Panc1 (cell line): ENCODE measurements at regions not wholly inside any gene's neighbourhood (a gene's known extent, or its start where the extent isn't known, plus 50 kb on each side); places are given as distances from the start of the nearest gene placed in this dataset.

Experiments used
- ATAC-seq: fragments of 200-7000 bp; cut with Tn5 transposase; 2 replicates; pipeline ENCODE4 v1.9.1; 2020; ENCODE audit warnings: mild to moderate bottlenecking, moderate library complexity
- BruUV-seq: library from RNA; stranded (reverse); fragments of 400-500 nt; replicated peaks from 2 replicates; lab custom pipeline; 2021; lab: Mats Ljungman, UMichigan
- CTCF ChIA-PET: fragments of 300-600 bp; sonication (Branson Sonifier 250); formaldehyde crosslinking; loops from one replicate; lab custom pipeline; 2022; ENCODE audit warnings: antibody characterized with exemption; lab: Charles Lee
- POLR2A ChIA-PET: fragments of 300-600 bp; sonication (Branson Sonifier 250); formaldehyde crosslinking; loops from one replicate; lab custom pipeline; 2022; ENCODE audit warnings: antibody characterized with exemption; lab: Charles Lee
- DNase-seq: peaks from one replicate; pipeline ENCODE4 v3.0.0-alpha.2; 2010; ENCODE audit warnings: low read depth, low spot score
- H3K27ac ChIP-seq: 2 replicates; pipeline ENCODE4 v1.5.1; 2011; ENCODE audit warnings: mild to moderate bottlenecking, low read length, inconsistent platforms
- H3K27me3 ChIP-seq: fragments of 200-500 bp; sonication (Bioruptor generic); 2 replicates; pipeline ENCODE4 v1.6.0; 2014; ENCODE audit warnings: low read length, inconsistent platforms; ENCODE audit not compliant: control insufficient read depth, insufficient read depth
- H3K36me3 ChIP-seq: fragments of 200-500 bp; sonication (Bioruptor generic); 2 replicates; pipeline ENCODE4 v1.5.1; 2014; ENCODE audit warnings: inconsistent platforms, mild to moderate bottlenecking, low read length, moderate library complexity; ENCODE audit not compliant: control insufficient read depth, insufficient read depth
- H3K4me1 ChIP-seq: 2 replicates; pipeline ENCODE4 v1.5.1; 2011; ENCODE audit warnings: inconsistent platforms, mild to moderate bottlenecking, low read length, moderate library complexity; ENCODE audit not compliant: control insufficient read depth, insufficient read depth
- H3K4me3 ChIP-seq, 2 experiments: 2 replicates each; pipeline ENCODE4 v1.5.1; 2011 to 2012; ENCODE audit warnings: low read depth in 2 of 2, low read length in 2 of 2, mild to moderate bottlenecking in 2 of 2, inconsistent platforms in 1 of 2, moderate library complexity in 1 of 2
- H3K9me3 ChIP-seq: fragments of 200-500 bp; sonication (Bioruptor generic); 2 replicates; pipeline ENCODE4 v1.5.1; 2014; ENCODE audit warnings: low read depth, mild to moderate bottlenecking, inconsistent platforms, low read length, moderate library complexity; ENCODE audit not compliant: control insufficient read depth, insufficient read depth
- POLR2AphosphoS5 ChIP-seq: IDR thresholded peaks from 2 replicates; pipeline ENCODE4 v1.6.1; 2012; ENCODE audit warnings: mild to moderate bottlenecking, low read depth, low read length, moderate library complexity
- SIN3A ChIP-seq: IDR thresholded peaks from 2 replicates; pipeline ENCODE4 v1.6.1; 2012; ENCODE audit warnings: low read depth, mild to moderate bottlenecking, low read length, moderate library complexity, borderline replicate concordance; ENCODE audit not compliant: insufficient read depth
- TCF7L2 ChIP-seq: IDR thresholded peaks from 2 replicates; pipeline ENCODE4 v1.6.1; 2011; ENCODE audit warnings: mild to moderate bottlenecking, low read depth, low read length, inconsistent platforms
- in situ Hi-C: cut with HindIII; loops from 2 replicates; pipeline ENCODE4 v1.10.0; 2016; ENCODE audit warnings: low sequenced_read_pairs, low pct_unique_long_range_greater_than_20kb
- intact Hi-C: fragments of 100-400 bp; cut with micrococcal nuclease; formaldehyde crosslinking; loops from one replicate; pipeline ENCODE4 v1.10.0; 2022; ENCODE audit not compliant: unreplicated experiment
- TF ChIP-seq, protein P1 (sequence below), 2 experiments: IDR thresholded peaks; 2 replicates each; pipeline ENCODE4 v1.6.1; 2011 to 2012; ENCODE audit warnings: low read depth in 2 of 2, control low read depth in 1 of 2, low read length in 1 of 2, mild to moderate bottlenecking in 1 of 2, moderate library complexity in 1 of 2; ENCODE audit not compliant: insufficient read depth in 1 of 2
- TF ChIP-seq, protein P2 (sequence below): fragments of 450-650 bp; IDR thresholded peaks from 2 replicates; pipeline ENCODE4 v1.5.1; 2017; ENCODE audit warnings: mild to moderate bottlenecking

DNA sequence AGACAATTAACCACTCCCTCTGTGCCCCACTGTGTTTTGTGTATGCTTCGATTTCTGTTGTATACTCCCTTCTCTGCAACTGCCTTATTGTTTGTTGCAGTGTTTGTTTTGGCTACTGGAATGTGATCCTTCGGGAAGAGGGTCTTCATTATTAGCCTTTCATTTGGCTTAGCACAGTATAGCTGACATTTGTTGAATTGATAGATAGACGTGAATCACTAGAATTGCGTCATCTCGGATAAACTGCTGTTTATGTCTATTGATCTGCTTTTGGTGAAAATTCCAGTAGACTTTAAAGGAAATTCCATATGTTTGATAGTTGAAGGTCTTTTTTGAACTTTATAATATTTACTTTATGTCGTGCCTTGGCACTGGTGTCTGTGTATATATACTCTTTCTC lies 189.9 kb upstream of the EYA4 start:
- ATAC-seq (no peak), DNase-seq (no peak)
- no peak overlapping the region for H3K27ac ChIP-seq
- no peak overlapping the region for H3K4me3 ChIP-seq
- TF ChIP-seq, protein P1, sequence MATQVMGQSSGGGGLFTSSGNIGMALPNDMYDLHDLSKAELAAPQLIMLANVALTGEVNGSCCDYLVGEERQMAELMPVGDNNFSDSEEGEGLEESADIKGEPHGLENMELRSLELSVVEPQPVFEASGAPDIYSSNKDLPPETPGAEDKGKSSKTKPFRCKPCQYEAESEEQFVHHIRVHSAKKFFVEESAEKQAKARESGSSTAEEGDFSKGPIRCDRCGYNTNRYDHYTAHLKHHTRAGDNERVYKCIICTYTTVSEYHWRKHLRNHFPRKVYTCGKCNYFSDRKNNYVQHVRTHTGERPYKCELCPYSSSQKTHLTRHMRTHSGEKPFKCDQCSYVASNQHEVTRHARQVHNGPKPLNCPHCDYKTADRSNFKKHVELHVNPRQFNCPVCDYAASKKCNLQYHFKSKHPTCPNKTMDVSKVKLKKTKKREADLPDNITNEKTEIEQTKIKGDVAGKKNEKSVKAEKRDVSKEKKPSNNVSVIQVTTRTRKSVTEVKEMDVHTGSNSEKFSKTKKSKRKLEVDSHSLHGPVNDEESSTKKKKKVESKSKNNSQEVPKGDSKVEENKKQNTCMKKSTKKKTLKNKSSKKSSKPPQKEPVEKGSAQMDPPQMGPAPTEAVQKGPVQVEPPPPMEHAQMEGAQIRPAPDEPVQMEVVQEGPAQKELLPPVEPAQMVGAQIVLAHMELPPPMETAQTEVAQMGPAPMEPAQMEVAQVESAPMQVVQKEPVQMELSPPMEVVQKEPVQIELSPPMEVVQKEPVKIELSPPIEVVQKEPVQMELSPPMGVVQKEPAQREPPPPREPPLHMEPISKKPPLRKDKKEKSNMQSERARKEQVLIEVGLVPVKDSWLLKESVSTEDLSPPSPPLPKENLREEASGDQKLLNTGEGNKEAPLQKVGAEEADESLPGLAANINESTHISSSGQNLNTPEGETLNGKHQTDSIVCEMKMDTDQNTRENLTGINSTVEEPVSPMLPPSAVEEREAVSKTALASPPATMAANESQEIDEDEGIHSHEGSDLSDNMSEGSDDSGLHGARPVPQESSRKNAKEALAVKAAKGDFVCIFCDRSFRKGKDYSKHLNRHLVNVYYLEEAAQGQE (IDR thresholded peaks at IDR 0.05; ENCODE audit: insufficient read depth in 1 of 2, low read depth in 2 of 2, low read length in 1 of 2) = no peak
- TF ChIP-seq SIN3A = no peak
- no peak for TF ChIP-seq POLR2AphosphoS5
- no peaks in the 10 kb centered on the region for H3K9me3 ChIP-seq
- no peaks in the 10 kb centered on the region for H3K4me1 ChIP-seq
- no TSS peak for BruUV-seq
- H3K36me3 ChIP-seq = no peaks in the 10 kb centered on the region
- intact Hi-C loops (no loop called here), in situ Hi-C loops (no loop called here)
- ChIA-PET POLR2A (no interaction called here), CTCF (no interaction called here)
- no peaks in the 10 kb centered on the region for H3K27me3 ChIP-seq

DNA sequence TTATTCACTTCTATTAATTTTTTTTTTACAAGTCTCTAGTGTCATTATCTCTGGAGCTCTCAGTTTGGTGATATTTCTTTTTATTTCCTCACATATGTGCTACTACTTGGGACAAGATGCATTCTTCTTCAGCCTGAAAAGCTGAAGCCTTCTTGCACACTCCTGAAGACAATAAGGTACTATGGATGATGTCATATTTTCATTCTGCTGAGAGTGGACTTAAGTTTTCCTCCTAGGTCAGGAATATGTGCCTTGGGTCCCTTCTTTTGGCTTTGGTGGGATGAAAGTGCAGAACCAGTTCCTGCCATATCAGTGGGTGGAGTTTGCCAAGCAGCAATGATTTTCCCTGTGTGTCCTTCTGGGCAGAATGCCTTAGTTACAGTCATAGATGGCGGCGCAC lies 188.7 kb upstream of the EYA4 start:
- in situ Hi-C loops = no loop called here
- Histone ChIP-seq H3K27ac (no peak overlapping the region), H3K9me3 (no peaks in the 10 kb centered on the region), H3K4me1 (no peaks in the 10 kb centered on the region), H3K36me3 (no peaks in the 10 kb centered on the region), H3K27me3 (no peaks in the 10 kb centered on the region), H3K4me3 (no peak overlapping the region)
- ATAC-seq (no peak), DNase-seq (no peak)
- ChIA-PET CTCF (no interaction called here), POLR2A (no interaction called here)
- intact Hi-C loops = no loop called here
- TF ChIP-seq POLR2AphosphoS5 = no peak
- TF ChIP-seq, protein P1 (IDR thresholded peaks at IDR 0.05; ENCODE audit: insufficient read depth in 1 of 2, low read depth in 2 of 2, low read length in 1 of 2) = no peak
- no peak for TF ChIP-seq SIN3A
- TF ChIP-seq TCF7L2 = no peak
- TF ChIP-seq, protein P2, sequence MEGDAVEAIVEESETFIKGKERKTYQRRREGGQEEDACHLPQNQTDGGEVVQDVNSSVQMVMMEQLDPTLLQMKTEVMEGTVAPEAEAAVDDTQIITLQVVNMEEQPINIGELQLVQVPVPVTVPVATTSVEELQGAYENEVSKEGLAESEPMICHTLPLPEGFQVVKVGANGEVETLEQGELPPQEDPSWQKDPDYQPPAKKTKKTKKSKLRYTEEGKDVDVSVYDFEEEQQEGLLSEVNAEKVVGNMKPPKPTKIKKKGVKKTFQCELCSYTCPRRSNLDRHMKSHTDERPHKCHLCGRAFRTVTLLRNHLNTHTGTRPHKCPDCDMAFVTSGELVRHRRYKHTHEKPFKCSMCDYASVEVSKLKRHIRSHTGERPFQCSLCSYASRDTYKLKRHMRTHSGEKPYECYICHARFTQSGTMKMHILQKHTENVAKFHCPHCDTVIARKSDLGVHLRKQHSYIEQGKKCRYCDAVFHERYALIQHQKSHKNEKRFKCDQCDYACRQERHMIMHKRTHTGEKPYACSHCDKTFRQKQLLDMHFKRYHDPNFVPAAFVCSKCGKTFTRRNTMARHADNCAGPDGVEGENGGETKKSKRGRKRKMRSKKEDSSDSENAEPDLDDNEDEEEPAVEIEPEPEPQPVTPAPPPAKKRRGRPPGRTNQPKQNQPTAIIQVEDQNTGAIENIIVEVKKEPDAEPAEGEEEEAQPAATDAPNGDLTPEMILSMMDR = no peak
- BruUV-seq = no TSS peak
